SK-N-SH (cell line): ENCODE measurements at regions not wholly inside any gene's neighbourhood (a gene's known extent, or its start where the extent isn't known, plus 50 kb on each side); places are given as distances from the start of the nearest gene placed in this dataset.

Source experiments
- CTCF ChIA-PET: fragments of 300-600, 350-600 bp; formaldehyde crosslinking; extraction: SDS; loops from one replicate; lab custom pipeline; 2021; lab: Yijun Ruan, JAX
- POLR2A ChIA-PET: fragments of 350-600 bp; sonication (Branson Sonifier 250); formaldehyde crosslinking; extraction: SDS; loops from one replicate; lab custom pipeline; 2020; ENCODE audit warnings: antibody characterized with exemption, inconsistent platforms; lab: Yijun Ruan, JAX
- DNase-seq: peaks from one replicate; pipeline ENCODE4 v3.0.0; 2012
- H2AFZ ChIP-seq: fragments of 200-600 bp; sonication (generic); 2 replicates; pipeline ENCODE4 v1.8.1; 2016; ENCODE audit warnings: antibody characterized with exemption, mild to moderate bottlenecking, low read depth
- H3F3A ChIP-seq: fragments of 200-600 bp; sonication (generic); replicated peaks from 2 replicates; pipeline ENCODE3; 2016; ENCODE audit warnings: antibody characterized with exemption, mild to moderate bottlenecking; ENCODE audit not compliant: insufficient read depth
- H3K27ac ChIP-seq, 2 experiments: fragments of 200-500 bp in 1 of 2; fragments of 200-600 bp in 1 of 2; sonication (Bioruptor generic) in 1 of 2; sonication (generic), shearing (Covaris generic) in 1 of 2; 2 replicates each; pipeline versions ENCODE4 v1.5.1 to v1.6.1; 2014 to 2016; ENCODE audit warnings: low read depth in 2 of 2, inconsistent platforms in 1 of 2, low read length in 1 of 2, mild to moderate bottlenecking in 1 of 2, mixed read lengths in 1 of 2
- H3K27me3 ChIP-seq: fragments of 200-600 bp; sonication (generic), shearing (Covaris generic); 2 replicates; pipeline ENCODE4 v1.6.1; 2016; ENCODE audit warnings: mixed run types; ENCODE audit not compliant: insufficient read depth
- H3K36me3 ChIP-seq, 2 experiments: fragments of 200-500 bp in 1 of 2; fragments of 200-600 bp in 1 of 2; sonication (Bioruptor generic) in 1 of 2; sonication (generic) in 1 of 2; replicated peaks in 1 of 2; 2 replicates each; pipeline versions ENCODE3 to v1.5.1; 2014 to 2016; ENCODE audit warnings: low read length in 1 of 2, mild to moderate bottlenecking in 1 of 2; ENCODE audit not compliant: insufficient read depth in 2 of 2, control insufficient read depth in 1 of 2
- H3K4me1 ChIP-seq, 2 experiments: fragments of 200-500 bp in 1 of 2; fragments of 200-600 bp in 1 of 2; sonication (Bioruptor generic) in 1 of 2; sonication (generic), shearing (Covaris generic) in 1 of 2; 2 replicates each; pipeline versions ENCODE4 v1.5.1 to v1.6.1; 2014 to 2016; ENCODE audit warnings: low read depth in 1 of 2, low read length in 1 of 2, mixed run types in 1 of 2; ENCODE audit not compliant: insufficient read depth in 2 of 2, control insufficient read depth in 1 of 2
- H3K4me2 ChIP-seq: fragments of 200-600 bp; sonication (generic), shearing (Covaris generic); 2 replicates; pipeline ENCODE4 v1.6.1; 2017; ENCODE audit warnings: mixed run types
- H3K4me3 ChIP-seq, 2 experiments: fragments of 200-500 bp in 1 of 2; fragments of 200-600 bp in 1 of 2; sonication (Bioruptor generic) in 1 of 2; sonication (generic), shearing (Covaris generic) in 1 of 2; 2 replicates each; pipeline versions ENCODE4 v1.5.1 to v1.8.1; 2014 to 2016; ENCODE audit warnings: low read depth in 2 of 2, inconsistent platforms in 1 of 2, low read length in 1 of 2, mild to moderate bottlenecking in 1 of 2, mixed read lengths in 1 of 2, moderate library complexity in 1 of 2
- H3K79me2 ChIP-seq: fragments of 200-600 bp; sonication (generic); 2 replicates; pipeline ENCODE4 v1.8.1; 2017; ENCODE audit warnings: mild to moderate bottlenecking; ENCODE audit not compliant: insufficient read depth
- H3K9ac ChIP-seq: fragments of 200-600 bp; sonication (generic); 2 replicates; pipeline ENCODE4 v1.6.1; 2017; ENCODE audit warnings: mixed run types
- H3K9me2 ChIP-seq: fragments of 200-600 bp; sonication (generic); 2 replicates; pipeline ENCODE4 v1.6.1; 2017; ENCODE audit warnings: mixed run types
- H3K9me3 ChIP-seq: fragments of 200-600 bp; sonication (generic); 2 replicates; pipeline ENCODE4 v1.6.1; 2017; ENCODE audit warnings: mixed run types, mild to moderate bottlenecking, moderate library complexity
- H4K20me1 ChIP-seq: fragments of 200-600 bp; sonication (generic); 2 replicates; pipeline ENCODE4 v1.6.1; 2017; ENCODE audit warnings: mild to moderate bottlenecking, mixed run types; ENCODE audit not compliant: insufficient read depth
- CHD2 ChIP-seq: fragments of 150-350 bp; IDR thresholded peaks from 2 replicates; pipeline ENCODE4 v1.6.1; 2018; ENCODE audit warnings: low read length; ENCODE audit not compliant: partially characterized antibody
- CTCF ChIP-seq: fragments of 200-600 bp; sonication (generic); IDR thresholded peaks from 2 replicates; pipeline ENCODE4 v1.6.1; 2017; ENCODE audit warnings: antibody characterized with exemption, mild to moderate bottlenecking, moderate library complexity
- EP300 ChIP-seq, 2 experiments: IDR thresholded peaks; 2 replicates each; pipeline versions ENCODE4 v1.4.0 to v1.6.1; 2012; ENCODE audit warnings: borderline replicate concordance in 1 of 2, low read depth in 1 of 2, low read length in 1 of 2
- FOSL2 ChIP-seq: IDR thresholded peaks from 2 replicates; pipeline ENCODE4 v1.4.0; 2012; ENCODE audit warnings: low read depth, mild to moderate bottlenecking, moderate library complexity, borderline replicate concordance
- FOXM1 ChIP-seq: IDR thresholded peaks from 2 replicates; pipeline ENCODE4 v1.4.0; 2012; ENCODE audit warnings: low read depth, mild to moderate bottlenecking
- JUND ChIP-seq: IDR thresholded peaks from 2 replicates; pipeline ENCODE4 v1.4.0; 2012
- MEF2A ChIP-seq: IDR thresholded peaks from 2 replicates; pipeline ENCODE4 v1.4.0; 2012; ENCODE audit warnings: low read depth, borderline replicate concordance
- MXI1 ChIP-seq: IDR thresholded peaks from 2 replicates; pipeline ENCODE4 v1.6.1; 2012; ENCODE audit warnings: mild to moderate bottlenecking, low read depth, low read length, improper control_type of control experiment
- NRF1 ChIP-seq: IDR thresholded peaks from 2 replicates; pipeline ENCODE4 v1.6.1; 2012; ENCODE audit warnings: low read depth, mild to moderate bottlenecking, low read length
- RAD21 ChIP-seq: IDR thresholded peaks from 2 replicates; pipeline ENCODE4 v1.6.1; 2012; ENCODE audit warnings: mild to moderate bottlenecking, low read length
- RCOR1 ChIP-seq: fragments of 150-350 bp; IDR thresholded peaks from 2 replicates; pipeline ENCODE4 v1.6.1; 2017; ENCODE audit warnings: antibody characterized with exemption, low read length
- RXRA ChIP-seq: IDR thresholded peaks from 2 replicates; pipeline ENCODE4 v1.4.0; 2012; ENCODE audit warnings: low read depth, mild to moderate bottlenecking, borderline replicate concordance
- SIN3A ChIP-seq: IDR thresholded peaks from 2 replicates; pipeline ENCODE4 v1.6.1; 2012; ENCODE audit warnings: low read depth, mild to moderate bottlenecking, low read length, moderate library complexity, borderline replicate concordance
- TAF1 ChIP-seq: IDR thresholded peaks from 2 replicates; pipeline ENCODE4 v1.6.1; 2012; ENCODE audit warnings: low read depth, mild to moderate bottlenecking, low read length, moderate library complexity, borderline replicate concordance
- TCF12 ChIP-seq: IDR thresholded peaks from 2 replicates; pipeline ENCODE4 v1.4.0; 2012
- USF1 ChIP-seq: IDR thresholded peaks from 2 replicates; pipeline ENCODE4 v1.4.0; 2012; ENCODE audit warnings: low read depth, borderline replicate concordance
- USF2 ChIP-seq: fragments of 150-350 bp; IDR thresholded peaks from 2 replicates; pipeline ENCODE4 v1.6.1; 2017; ENCODE audit warnings: antibody characterized with exemption, low read length, low read depth, borderline replicate concordance
- ZBTB33 ChIP-seq: IDR thresholded peaks from 2 replicates; pipeline ENCODE4 v1.4.0; 2012; ENCODE audit warnings: low read depth, borderline replicate concordance
- WGBS: methylation state at CpG from one replicate; pipeline ENCODE4 v1.1.6; 2017; ENCODE audit warnings: low lambda C conversion rate; 5-methylcytosine and 5-hydroxymethylcytosine counted together

GRCh38 chr7:156578978-156579430 is 61.6 kb upstream of the RNF32 start:
- ChIA-PET CTCF (interaction anchor here (0.9 kb wide), 1 partner anchor 318 kb away, joined by 3 read pairs; no protein-coding TSS in a partner anchor), POLR2A (no interaction called here)
- 47% methylated on average over 8 of the region's 8 CpGs for WGBS

More at GRCh38 chr7:156578978-156579430, 61.6 kb upstream of the RNF32 start:
- DNase-seq = no peak
- Histone ChIP-seq H4K20me1 (no peaks in the 10 kb centered on the region), H3K4me2 (no peak overlapping the region), H2AFZ (no peak overlapping the region), H3K9me3 (no peaks in the 10 kb centered on the region), H3K27me3 (no peaks in the 10 kb centered on the region), H3K9me2 (no peaks in the 10 kb centered on the region), H3K36me3 (no peaks in the 10 kb centered on the region), H3K4me1 (no peaks in the 10 kb centered on the region), H3F3A (no peaks in the 10 kb centered on the region), H3K79me2 (no peaks in the 10 kb centered on the region), H3K9ac (no peak overlapping the region), H3K27ac (no peak overlapping the region), H3K4me3 (no peak overlapping the region)
- TF ChIP-seq RAD21 (no peak), CTCF (no peak), TAF1 (no peak), FOSL2 (no peak), SIN3A (no peak), USF1 (no peak), FOXM1 (no peak), JUND (no peak), MXI1 (no peak), ZBTB33 (no peak), EP300 (IDR thresholded peaks at IDR 0.05; ENCODE audit: borderline replicate concordance in 1 of 2, low read depth in 1 of 2, low read length in 1 of 2) (no peak), RXRA (no peak), MEF2A (no peak), NRF1 (no peak), USF2 (no peak), RCOR1 (no peak), TCF12 (no peak), CHD2 (no peak)
